22Rv1 (cell line): ENCODE measurements at regions not wholly inside any gene's neighbourhood (a gene's known extent, or its start where the extent isn't known, plus 50 kb on each side); places are given as distances from the start of the nearest gene placed in this dataset.

ENCODE experiments used
- ZFX ChIP-seq: fragments of 450-650 bp; IDR thresholded peaks from 2 replicates; pipeline ENCODE4 v1.6.1; 2017; ENCODE audit warnings: antibody characterized with exemption, borderline replicate concordance
- TF ChIP-seq, protein P1 (sequence below): fragments of 450-650 bp; IDR thresholded peaks from 2 replicates; pipeline ENCODE4 v1.5.1; 2017; ENCODE audit warnings: mild to moderate bottlenecking

DNA sequence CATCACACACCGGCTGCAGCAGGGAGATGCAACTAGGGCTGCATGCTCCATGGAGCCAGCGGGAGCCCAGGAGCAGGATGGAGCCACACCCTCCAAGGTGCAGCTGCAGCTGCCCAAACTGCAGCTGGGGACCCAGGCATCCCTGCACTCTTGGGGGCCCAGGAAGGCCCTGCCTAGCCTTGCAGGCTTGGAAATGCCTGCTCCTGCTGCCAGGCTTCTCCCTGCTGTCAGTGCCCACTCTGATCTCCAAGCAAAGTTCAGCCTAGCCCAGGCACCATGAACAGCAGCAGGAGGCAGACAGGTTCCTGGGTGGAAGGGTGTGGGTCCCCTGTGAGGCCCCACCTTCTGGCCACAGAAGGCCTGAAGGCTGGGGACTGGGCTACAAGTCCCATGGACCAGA lies 1057.1 kb downstream of the CDH8 start:
- TF ChIP-seq, protein P1, sequence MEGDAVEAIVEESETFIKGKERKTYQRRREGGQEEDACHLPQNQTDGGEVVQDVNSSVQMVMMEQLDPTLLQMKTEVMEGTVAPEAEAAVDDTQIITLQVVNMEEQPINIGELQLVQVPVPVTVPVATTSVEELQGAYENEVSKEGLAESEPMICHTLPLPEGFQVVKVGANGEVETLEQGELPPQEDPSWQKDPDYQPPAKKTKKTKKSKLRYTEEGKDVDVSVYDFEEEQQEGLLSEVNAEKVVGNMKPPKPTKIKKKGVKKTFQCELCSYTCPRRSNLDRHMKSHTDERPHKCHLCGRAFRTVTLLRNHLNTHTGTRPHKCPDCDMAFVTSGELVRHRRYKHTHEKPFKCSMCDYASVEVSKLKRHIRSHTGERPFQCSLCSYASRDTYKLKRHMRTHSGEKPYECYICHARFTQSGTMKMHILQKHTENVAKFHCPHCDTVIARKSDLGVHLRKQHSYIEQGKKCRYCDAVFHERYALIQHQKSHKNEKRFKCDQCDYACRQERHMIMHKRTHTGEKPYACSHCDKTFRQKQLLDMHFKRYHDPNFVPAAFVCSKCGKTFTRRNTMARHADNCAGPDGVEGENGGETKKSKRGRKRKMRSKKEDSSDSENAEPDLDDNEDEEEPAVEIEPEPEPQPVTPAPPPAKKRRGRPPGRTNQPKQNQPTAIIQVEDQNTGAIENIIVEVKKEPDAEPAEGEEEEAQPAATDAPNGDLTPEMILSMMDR, result no peak
- TF ChIP-seq ZFX, result no peak
